Neural cell (in vitro differentiated cells): ENCODE measurements at regions not wholly inside any gene's neighbourhood (a gene's known extent, or its start where the extent isn't known, plus 50 kb on each side); places are given as distances from the start of the nearest gene placed in this dataset.
"Not testable (repeated sequence)": the region's sequence is repeated elsewhere in the genome, so short reads cannot be mapped to it uniquely, and the experiment has no call there.

Experiments used
- H2AFZ ChIP-seq: fragments of 200-600, 300-800 bp; sonication (generic), shearing (Covaris generic); 2 replicates; pipeline ENCODE4 v1.6.0; 2014; ENCODE audit warnings: low read depth, mild to moderate bottlenecking, antibody characterized with exemption, low read length, moderate library complexity
- H3F3A ChIP-seq: fragments of 200-600 bp; shearing (Covaris generic); 2 replicates; pipeline ENCODE4 v1.6.1; 2016; ENCODE audit warnings: mild to moderate bottlenecking, moderate library complexity, mixed read lengths, antibody characterized with exemption, low read length; ENCODE audit not compliant: insufficient read depth, poor library complexity, severe bottlenecking
- H3K27ac ChIP-seq: fragments of 200-600, 300-800 bp; sonication (generic), shearing (Covaris generic); 2 replicates; pipeline ENCODE4 v1.5.1; 2014; ENCODE audit warnings: mild to moderate bottlenecking, low read length, moderate library complexity
- H3K27me3 ChIP-seq: fragments of 300-800, 200-600 bp; sonication (generic), shearing (Covaris generic); 2 replicates; pipeline ENCODE4 v1.6.0; 2014; ENCODE audit warnings: mild to moderate bottlenecking, low read depth, low read length, moderate library complexity; ENCODE audit not compliant: insufficient read depth
- H3K36me3 ChIP-seq: fragments of 300-800, 200-600 bp; sonication (generic), shearing (Covaris generic); 2 replicates; pipeline ENCODE4 v1.5.1; 2014; ENCODE audit warnings: mild to moderate bottlenecking, antibody characterized with exemption, low read length, moderate library complexity; ENCODE audit not compliant: insufficient read depth
- H3K4me2 ChIP-seq: fragments of 300-800, 200-600 bp; sonication (generic), shearing (Covaris generic); 2 replicates; pipeline ENCODE4 v1.6.0; 2014; ENCODE audit warnings: mild to moderate bottlenecking, low read length
- H3K4me3 ChIP-seq: fragments of 300-800, 200-600 bp; sonication (generic), shearing (Covaris generic); 2 replicates; pipeline ENCODE4 v1.5.1; 2014; ENCODE audit warnings: mild to moderate bottlenecking, low read length, moderate library complexity
- H3K79me2 ChIP-seq: fragments of 200-600 bp; shearing (Covaris generic); replicated peaks from 2 replicates; pipeline ENCODE4 v1.6.0; 2014; ENCODE audit warnings: mild to moderate bottlenecking, low read length, moderate library complexity; ENCODE audit not compliant: insufficient read depth
- H3K9ac ChIP-seq: fragments of 300-800, 200-600 bp; sonication (generic), shearing (Covaris generic); 2 replicates; pipeline ENCODE4 v1.6.1; 2016; ENCODE audit warnings: mild to moderate bottlenecking, low read length, mixed read lengths
- H3K9me2 ChIP-seq: fragments of 200-600 bp; shearing (Covaris generic); 2 replicates; pipeline ENCODE4 v1.6.1; 2016; ENCODE audit warnings: mild to moderate bottlenecking, low read length, mixed read lengths; ENCODE audit not compliant: insufficient read depth
- H3K9me3 ChIP-seq: fragments of 200-600, 300-800 bp; sonication (generic), shearing (Covaris generic); 2 replicates; pipeline ENCODE4 v1.6.1; 2016; ENCODE audit warnings: mild to moderate bottlenecking, mixed run types, low read length, moderate library complexity, mixed read lengths
- H4K20me1 ChIP-seq: fragments of 200-600 bp; shearing (Covaris generic); 2 replicates; pipeline ENCODE4 v1.6.1; 2016; ENCODE audit warnings: mild to moderate bottlenecking, mixed run types; ENCODE audit not compliant: insufficient read depth
- MXI1 ChIP-seq: fragments of 450-650 bp; conservative IDR thresholded peaks from 2 replicates; pipeline ENCODE4 v1.6.1; 2014; ENCODE audit warnings: antibody characterized with exemption, mild to moderate bottlenecking; ENCODE audit not compliant: poor library complexity, severe bottlenecking
- POLR2AphosphoS5 ChIP-seq: IDR thresholded peaks from 2 replicates; pipeline ENCODE4 v1.6.1; 2012
- SMC3 ChIP-seq: fragments of 450-650 bp; conservative IDR thresholded peaks from 2 replicates; pipeline ENCODE4 v1.6.1; 2014; ENCODE audit warnings: antibody characterized with exemption, mild to moderate bottlenecking, moderate library complexity; ENCODE audit not compliant: poor library complexity
- TAF1 ChIP-seq: IDR thresholded peaks from 2 replicates; pipeline ENCODE4 v1.6.1; 2012; ENCODE audit warnings: low read depth
- TF ChIP-seq, protein P1 (sequence below): IDR thresholded peaks from 2 replicates; pipeline ENCODE4 v1.6.1; 2012; ENCODE audit warnings: borderline replicate concordance
- TF ChIP-seq, protein P2 (sequence below): fragments of 450-650 bp; IDR thresholded peaks from 2 replicates; pipeline ENCODE4 v1.5.1; 2014; ENCODE audit warnings: antibody characterized with exemption, mild to moderate bottlenecking, moderate library complexity; ENCODE audit not compliant: poor library complexity, severe bottlenecking

DNA sequence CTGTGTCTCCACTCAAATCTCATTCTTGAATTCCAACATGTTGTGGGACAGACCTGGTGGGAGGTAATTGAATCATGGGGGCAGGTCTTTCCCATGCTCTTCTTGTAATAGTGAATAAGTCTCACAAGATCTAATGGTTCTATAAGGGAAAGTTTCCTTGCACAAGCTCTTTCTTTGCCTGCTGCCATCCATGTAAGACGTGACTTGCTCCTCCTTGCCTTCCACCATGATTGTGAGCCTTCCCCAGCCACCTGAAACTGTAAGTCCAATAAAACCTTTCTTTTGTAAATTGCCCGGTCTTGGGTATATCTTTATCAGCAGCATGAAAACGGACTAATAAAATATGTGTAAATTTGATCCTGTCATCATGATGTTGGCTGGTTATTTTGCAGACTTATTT lies 471.9 kb downstream of the JRKL start:
- not testable (repeated sequence) for H3K27me3 ChIP-seq, H4K20me1 ChIP-seq, H3F3A ChIP-seq, H3K79me2 ChIP-seq, H2AFZ ChIP-seq, H3K4me2 ChIP-seq, H3K4me3 ChIP-seq, H3K9me3 ChIP-seq, H3K36me3 ChIP-seq, H3K9ac ChIP-seq, H3K9me2 ChIP-seq, H3K27ac ChIP-seq

DNA sequence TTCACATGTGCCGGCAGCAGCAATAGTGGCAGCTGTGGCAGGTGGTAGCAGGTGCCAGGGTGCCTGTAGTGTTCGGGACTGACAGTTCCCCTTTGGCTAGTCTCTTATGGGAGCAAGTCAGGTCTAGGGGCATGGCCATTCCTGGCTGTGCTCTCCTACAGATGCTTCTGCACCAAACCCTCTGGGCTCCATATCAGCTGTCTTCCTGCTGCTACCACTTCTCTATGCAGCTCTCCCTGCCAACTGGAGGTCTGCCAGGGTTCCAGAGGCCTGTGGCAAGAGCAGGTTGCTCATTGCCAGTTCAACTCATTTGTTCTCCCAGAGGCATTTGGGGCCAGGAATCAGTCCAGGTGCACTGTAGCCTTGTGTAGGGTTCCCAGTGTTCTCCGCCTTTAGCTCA lies 473.7 kb downstream of the JRKL start:
- Histone ChIP-seq H2AFZ (no peak overlapping the region), H3K27me3 (no peaks in the 10 kb centered on the region), H3K79me2 (no peaks in the 10 kb centered on the region), H3K4me3 (no peak overlapping the region), H3K9me2 (no peaks in the 10 kb centered on the region), H3K9me3 (no peaks in the 10 kb centered on the region), H3F3A (no peaks in the 10 kb centered on the region), H4K20me1 (no peaks in the 10 kb centered on the region), H3K36me3 (no peaks in the 10 kb centered on the region), H3K27ac (no peak overlapping the region), H3K4me2 (no peak overlapping the region), H3K9ac (no peak overlapping the region)
- TF ChIP-seq TAF1: no peak

DNA sequence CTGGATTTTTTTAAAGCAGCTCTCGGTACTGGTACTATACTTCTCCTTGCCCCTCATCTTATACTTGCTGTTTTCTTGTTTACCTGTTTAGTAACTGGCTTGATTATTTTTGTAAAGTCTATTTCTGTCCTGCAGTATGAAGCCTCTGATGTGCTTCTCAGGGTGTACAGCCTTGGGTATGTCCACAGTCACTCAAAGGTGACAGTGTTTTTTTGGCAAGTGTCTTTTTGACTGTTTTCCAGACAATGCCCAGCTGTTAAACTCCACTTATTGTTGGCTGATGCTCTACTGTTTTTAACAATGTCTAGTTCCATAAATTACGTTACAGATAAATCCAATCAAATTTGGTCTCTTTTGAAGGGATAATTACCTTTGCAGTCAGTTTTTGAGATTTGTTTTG lies 475.2 kb downstream of the JRKL start:
- no peaks in the 10 kb centered on the region for H3K79me2 ChIP-seq
- no peaks in the 10 kb centered on the region for H3K36me3 ChIP-seq
- no peak for TF ChIP-seq MXI1
- H3F3A ChIP-seq: no peaks in the 10 kb centered on the region
- H3K27ac ChIP-seq: no peak overlapping the region
- H3K9me2 ChIP-seq: no peaks in the 10 kb centered on the region
- H3K27me3 ChIP-seq: no peaks in the 10 kb centered on the region
- no peaks in the 10 kb centered on the region for H4K20me1 ChIP-seq
- no peak overlapping the region for H3K4me3 ChIP-seq
- no peak overlapping the region for H3K4me2 ChIP-seq
- H3K9ac ChIP-seq: no peak overlapping the region
- H3K9me3 ChIP-seq: no peaks in the 10 kb centered on the region
- no peak overlapping the region for H2AFZ ChIP-seq

DNA sequence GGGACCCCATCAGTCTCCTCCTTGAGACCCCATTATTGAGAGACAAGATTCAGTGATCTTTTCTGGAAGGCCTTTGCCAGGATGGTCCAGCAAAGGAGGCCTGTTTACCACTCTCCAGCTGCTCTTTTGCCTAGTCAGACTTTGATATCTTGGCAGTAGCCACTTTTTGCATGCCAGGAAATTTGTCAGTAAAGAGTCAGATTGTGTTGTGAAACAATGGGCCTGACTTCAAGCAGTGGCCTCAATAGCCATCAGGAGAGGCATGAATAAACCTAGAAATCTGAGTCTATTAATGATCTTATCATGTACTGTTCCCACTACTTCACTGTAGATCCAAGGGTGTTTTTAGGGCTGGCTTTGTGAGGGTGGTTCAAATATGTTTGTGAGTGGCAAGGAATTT lies 479.4 kb downstream of the JRKL start:
- H3K9me3 ChIP-seq: no peaks in the 10 kb centered on the region
- H4K20me1 ChIP-seq: no peaks in the 10 kb centered on the region
- no peaks in the 10 kb centered on the region for H3K79me2 ChIP-seq
- TF ChIP-seq, protein P1, sequence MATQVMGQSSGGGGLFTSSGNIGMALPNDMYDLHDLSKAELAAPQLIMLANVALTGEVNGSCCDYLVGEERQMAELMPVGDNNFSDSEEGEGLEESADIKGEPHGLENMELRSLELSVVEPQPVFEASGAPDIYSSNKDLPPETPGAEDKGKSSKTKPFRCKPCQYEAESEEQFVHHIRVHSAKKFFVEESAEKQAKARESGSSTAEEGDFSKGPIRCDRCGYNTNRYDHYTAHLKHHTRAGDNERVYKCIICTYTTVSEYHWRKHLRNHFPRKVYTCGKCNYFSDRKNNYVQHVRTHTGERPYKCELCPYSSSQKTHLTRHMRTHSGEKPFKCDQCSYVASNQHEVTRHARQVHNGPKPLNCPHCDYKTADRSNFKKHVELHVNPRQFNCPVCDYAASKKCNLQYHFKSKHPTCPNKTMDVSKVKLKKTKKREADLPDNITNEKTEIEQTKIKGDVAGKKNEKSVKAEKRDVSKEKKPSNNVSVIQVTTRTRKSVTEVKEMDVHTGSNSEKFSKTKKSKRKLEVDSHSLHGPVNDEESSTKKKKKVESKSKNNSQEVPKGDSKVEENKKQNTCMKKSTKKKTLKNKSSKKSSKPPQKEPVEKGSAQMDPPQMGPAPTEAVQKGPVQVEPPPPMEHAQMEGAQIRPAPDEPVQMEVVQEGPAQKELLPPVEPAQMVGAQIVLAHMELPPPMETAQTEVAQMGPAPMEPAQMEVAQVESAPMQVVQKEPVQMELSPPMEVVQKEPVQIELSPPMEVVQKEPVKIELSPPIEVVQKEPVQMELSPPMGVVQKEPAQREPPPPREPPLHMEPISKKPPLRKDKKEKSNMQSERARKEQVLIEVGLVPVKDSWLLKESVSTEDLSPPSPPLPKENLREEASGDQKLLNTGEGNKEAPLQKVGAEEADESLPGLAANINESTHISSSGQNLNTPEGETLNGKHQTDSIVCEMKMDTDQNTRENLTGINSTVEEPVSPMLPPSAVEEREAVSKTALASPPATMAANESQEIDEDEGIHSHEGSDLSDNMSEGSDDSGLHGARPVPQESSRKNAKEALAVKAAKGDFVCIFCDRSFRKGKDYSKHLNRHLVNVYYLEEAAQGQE: no peak
- TF ChIP-seq, protein P2, sequence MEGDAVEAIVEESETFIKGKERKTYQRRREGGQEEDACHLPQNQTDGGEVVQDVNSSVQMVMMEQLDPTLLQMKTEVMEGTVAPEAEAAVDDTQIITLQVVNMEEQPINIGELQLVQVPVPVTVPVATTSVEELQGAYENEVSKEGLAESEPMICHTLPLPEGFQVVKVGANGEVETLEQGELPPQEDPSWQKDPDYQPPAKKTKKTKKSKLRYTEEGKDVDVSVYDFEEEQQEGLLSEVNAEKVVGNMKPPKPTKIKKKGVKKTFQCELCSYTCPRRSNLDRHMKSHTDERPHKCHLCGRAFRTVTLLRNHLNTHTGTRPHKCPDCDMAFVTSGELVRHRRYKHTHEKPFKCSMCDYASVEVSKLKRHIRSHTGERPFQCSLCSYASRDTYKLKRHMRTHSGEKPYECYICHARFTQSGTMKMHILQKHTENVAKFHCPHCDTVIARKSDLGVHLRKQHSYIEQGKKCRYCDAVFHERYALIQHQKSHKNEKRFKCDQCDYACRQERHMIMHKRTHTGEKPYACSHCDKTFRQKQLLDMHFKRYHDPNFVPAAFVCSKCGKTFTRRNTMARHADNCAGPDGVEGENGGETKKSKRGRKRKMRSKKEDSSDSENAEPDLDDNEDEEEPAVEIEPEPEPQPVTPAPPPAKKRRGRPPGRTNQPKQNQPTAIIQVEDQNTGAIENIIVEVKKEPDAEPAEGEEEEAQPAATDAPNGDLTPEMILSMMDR: no peak
- TF ChIP-seq POLR2AphosphoS5: no peak
- TF ChIP-seq SMC3: no peak
- no peaks in the 10 kb centered on the region for H3K36me3 ChIP-seq
- no peaks in the 10 kb centered on the region for H3K9me2 ChIP-seq
- no peak overlapping the region for H3K4me2 ChIP-seq
- no peaks in the 10 kb centered on the region for H3F3A ChIP-seq
- H3K27me3 ChIP-seq: no peaks in the 10 kb centered on the region
- H3K27ac ChIP-seq: no peak overlapping the region
- no peak overlapping the region for H3K9ac ChIP-seq
- no peak overlapping the region for H2AFZ ChIP-seq
- no peak overlapping the region for H3K4me3 ChIP-seq
